SK-N-SH (cell line): ENCODE measurements at regions not wholly inside any gene's neighbourhood (a gene's known extent, or its start where the extent isn't known, plus 50 kb on each side); places are given as distances from the start of the nearest gene placed in this dataset.

Experiments
- CTCF ChIA-PET: fragments of 300-600, 350-600 bp; formaldehyde crosslinking; extraction: SDS; loops from one replicate; lab custom pipeline; 2021; lab: Yijun Ruan, JAX
- POLR2A ChIA-PET: fragments of 350-600 bp; sonication (Branson Sonifier 250); formaldehyde crosslinking; extraction: SDS; loops from one replicate; lab custom pipeline; 2020; ENCODE audit warnings: antibody characterized with exemption, inconsistent platforms; lab: Yijun Ruan, JAX
- DNase-seq: peaks from one replicate; pipeline ENCODE4 v3.0.0; 2012
- H2AFZ ChIP-seq: fragments of 200-600 bp; sonication (generic); 2 replicates; pipeline ENCODE4 v1.8.1; 2016; ENCODE audit warnings: antibody characterized with exemption, mild to moderate bottlenecking, low read depth
- H3F3A ChIP-seq: fragments of 200-600 bp; sonication (generic); replicated peaks from 2 replicates; pipeline ENCODE3; 2016; ENCODE audit warnings: antibody characterized with exemption, mild to moderate bottlenecking; ENCODE audit not compliant: insufficient read depth
- H3K27ac ChIP-seq, 2 experiments: fragments of 200-500 bp in 1 of 2; fragments of 200-600 bp in 1 of 2; sonication (Bioruptor generic) in 1 of 2; sonication (generic), shearing (Covaris generic) in 1 of 2; 2 replicates each; pipeline versions ENCODE4 v1.5.1 to v1.6.1; 2014 to 2016; ENCODE audit warnings: low read depth in 2 of 2, inconsistent platforms in 1 of 2, low read length in 1 of 2, mild to moderate bottlenecking in 1 of 2, mixed read lengths in 1 of 2
- H3K27me3 ChIP-seq: fragments of 200-600 bp; sonication (generic), shearing (Covaris generic); 2 replicates; pipeline ENCODE4 v1.6.1; 2016; ENCODE audit warnings: mixed run types; ENCODE audit not compliant: insufficient read depth
- H3K36me3 ChIP-seq, 2 experiments: fragments of 200-500 bp in 1 of 2; fragments of 200-600 bp in 1 of 2; sonication (Bioruptor generic) in 1 of 2; sonication (generic) in 1 of 2; replicated peaks in 1 of 2; 2 replicates each; pipeline versions ENCODE3 to v1.5.1; 2014 to 2016; ENCODE audit warnings: low read length in 1 of 2, mild to moderate bottlenecking in 1 of 2; ENCODE audit not compliant: insufficient read depth in 2 of 2, control insufficient read depth in 1 of 2
- H3K4me1 ChIP-seq, 2 experiments: fragments of 200-500 bp in 1 of 2; fragments of 200-600 bp in 1 of 2; sonication (Bioruptor generic) in 1 of 2; sonication (generic), shearing (Covaris generic) in 1 of 2; 2 replicates each; pipeline versions ENCODE4 v1.5.1 to v1.6.1; 2014 to 2016; ENCODE audit warnings: low read depth in 1 of 2, low read length in 1 of 2, mixed run types in 1 of 2; ENCODE audit not compliant: insufficient read depth in 2 of 2, control insufficient read depth in 1 of 2
- H3K4me2 ChIP-seq: fragments of 200-600 bp; sonication (generic), shearing (Covaris generic); 2 replicates; pipeline ENCODE4 v1.6.1; 2017; ENCODE audit warnings: mixed run types
- H3K4me3 ChIP-seq, 2 experiments: fragments of 200-500 bp in 1 of 2; fragments of 200-600 bp in 1 of 2; sonication (Bioruptor generic) in 1 of 2; sonication (generic), shearing (Covaris generic) in 1 of 2; 2 replicates each; pipeline versions ENCODE4 v1.5.1 to v1.8.1; 2014 to 2016; ENCODE audit warnings: low read depth in 2 of 2, inconsistent platforms in 1 of 2, low read length in 1 of 2, mild to moderate bottlenecking in 1 of 2, mixed read lengths in 1 of 2, moderate library complexity in 1 of 2
- H3K79me2 ChIP-seq: fragments of 200-600 bp; sonication (generic); 2 replicates; pipeline ENCODE4 v1.8.1; 2017; ENCODE audit warnings: mild to moderate bottlenecking; ENCODE audit not compliant: insufficient read depth
- H3K9ac ChIP-seq: fragments of 200-600 bp; sonication (generic); 2 replicates; pipeline ENCODE4 v1.6.1; 2017; ENCODE audit warnings: mixed run types
- H3K9me2 ChIP-seq: fragments of 200-600 bp; sonication (generic); 2 replicates; pipeline ENCODE4 v1.6.1; 2017; ENCODE audit warnings: mixed run types
- H3K9me3 ChIP-seq: fragments of 200-600 bp; sonication (generic); 2 replicates; pipeline ENCODE4 v1.6.1; 2017; ENCODE audit warnings: mixed run types, mild to moderate bottlenecking, moderate library complexity
- H4K20me1 ChIP-seq: fragments of 200-600 bp; sonication (generic); 2 replicates; pipeline ENCODE4 v1.6.1; 2017; ENCODE audit warnings: mild to moderate bottlenecking, mixed run types; ENCODE audit not compliant: insufficient read depth
- CHD2 ChIP-seq: fragments of 150-350 bp; IDR thresholded peaks from 2 replicates; pipeline ENCODE4 v1.6.1; 2018; ENCODE audit warnings: low read length; ENCODE audit not compliant: partially characterized antibody
- ELF1 ChIP-seq: IDR thresholded peaks from 2 replicates; pipeline ENCODE4 v1.4.0; 2012
- FOXJ3 ChIP-seq: sonication (generic); formaldehyde crosslinking; IDR thresholded peaks from 2 replicates; pipeline ENCODE4 v1.5.1; 2020; ENCODE audit warnings: mild to moderate bottlenecking, missing genetic modification reagents
- GATA2 ChIP-seq: sonication (generic); formaldehyde crosslinking; IDR thresholded peaks from 2 replicates; pipeline ENCODE4 v1.5.0; 2020; ENCODE audit warnings: mild to moderate bottlenecking, missing genetic modification reagents
- JUND ChIP-seq: IDR thresholded peaks from 2 replicates; pipeline ENCODE4 v1.4.0; 2012
- MXI1 ChIP-seq: IDR thresholded peaks from 2 replicates; pipeline ENCODE4 v1.6.1; 2012; ENCODE audit warnings: mild to moderate bottlenecking, low read depth, low read length, improper control_type of control experiment
- POLR2AphosphoS5 ChIP-seq: IDR thresholded peaks from 2 replicates; pipeline ENCODE4 v1.6.1; 2012; ENCODE audit warnings: low read depth, low read length
- RCOR1 ChIP-seq: fragments of 150-350 bp; IDR thresholded peaks from 2 replicates; pipeline ENCODE4 v1.6.1; 2017; ENCODE audit warnings: antibody characterized with exemption, low read length
- RXRA ChIP-seq: IDR thresholded peaks from 2 replicates; pipeline ENCODE4 v1.4.0; 2012; ENCODE audit warnings: low read depth, mild to moderate bottlenecking, borderline replicate concordance
- SIN3A ChIP-seq: IDR thresholded peaks from 2 replicates; pipeline ENCODE4 v1.6.1; 2012; ENCODE audit warnings: low read depth, mild to moderate bottlenecking, low read length, moderate library complexity, borderline replicate concordance
- TEAD4 ChIP-seq: IDR thresholded peaks from 2 replicates; pipeline ENCODE4 v1.4.0; 2012; ENCODE audit warnings: mild to moderate bottlenecking, borderline replicate concordance; ENCODE audit not compliant: insufficient read depth
- ZBTB33 ChIP-seq: IDR thresholded peaks from 2 replicates; pipeline ENCODE4 v1.4.0; 2012; ENCODE audit warnings: low read depth, borderline replicate concordance
- WGBS: methylation state at CpG from one replicate; pipeline ENCODE4 v1.1.6; 2017; ENCODE audit warnings: low lambda C conversion rate; 5-methylcytosine and 5-hydroxymethylcytosine counted together
- TF ChIP-seq, protein P1 (sequence below): fragments of 150-350 bp; IDR thresholded peaks from 2 replicates; pipeline ENCODE4 v1.6.1; 2016; ENCODE audit warnings: mild to moderate bottlenecking, low read depth, low read length
- TF ChIP-seq, protein P2 (sequence below): fragments of 150-350 bp; IDR thresholded peaks from 2 replicates; pipeline ENCODE4 v1.6.1; 2017; ENCODE audit warnings: antibody characterized with exemption, low read length, low read depth, borderline replicate concordance

- no peak overlapping the region for H3K4me2 ChIP-seq
- H3K36me3 ChIP-seq = no peaks in the 10 kb centered on the region
- POLR2A ChIA-PET = no interaction called here
- peaks cover 0 to 4% of the 10 kb centered on the region in 2 experiments; a peak in 1 of 4 replicates for H3K4me1 ChIP-seq
- no peaks in the 10 kb centered on the region for H3K79me2 ChIP-seq
- H3F3A ChIP-seq = no peaks in the 10 kb centered on the region
- no peaks in the 10 kb centered on the region for H3K9me3 ChIP-seq
- H3K9ac ChIP-seq = no peak overlapping the region
- no peak overlapping the region for H2AFZ ChIP-seq
- no peaks in the 10 kb centered on the region for H4K20me1 ChIP-seq
- H3K9me2 ChIP-seq = no peaks in the 10 kb centered on the region
- CTCF ChIA-PET = interaction anchor here (1.2 kb wide), 1 partner anchor 10 kb away, joined by 3 read pairs; no protein-coding TSS in a partner anchor
- no peak for DNase-seq
- WGBS = 62% methylated on average over 4 of the region's 4 CpGs
- no peak overlapping the region for H3K27ac ChIP-seq
- H3K4me3 ChIP-seq = no peak overlapping the region
- no peak for TF ChIP-seq GATA2 (CRISPR knock-in tag)
- no peak for TF ChIP-seq FOXJ3
- TF ChIP-seq, protein P1, sequence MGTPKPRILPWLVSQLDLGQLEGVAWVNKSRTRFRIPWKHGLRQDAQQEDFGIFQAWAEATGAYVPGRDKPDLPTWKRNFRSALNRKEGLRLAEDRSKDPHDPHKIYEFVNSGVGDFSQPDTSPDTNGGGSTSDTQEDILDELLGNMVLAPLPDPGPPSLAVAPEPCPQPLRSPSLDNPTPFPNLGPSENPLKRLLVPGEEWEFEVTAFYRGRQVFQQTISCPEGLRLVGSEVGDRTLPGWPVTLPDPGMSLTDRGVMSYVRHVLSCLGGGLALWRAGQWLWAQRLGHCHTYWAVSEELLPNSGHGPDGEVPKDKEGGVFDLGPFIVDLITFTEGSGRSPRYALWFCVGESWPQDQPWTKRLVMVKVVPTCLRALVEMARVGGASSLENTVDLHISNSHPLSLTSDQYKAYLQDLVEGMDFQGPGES = no peak
- TF ChIP-seq CHD2 = no peak
- no peak for TF ChIP-seq POLR2AphosphoS5
- TF ChIP-seq SIN3A = no peak
- no peak for TF ChIP-seq MXI1
- TF ChIP-seq TEAD4 = no peak
- TF ChIP-seq RXRA = no peak
- TF ChIP-seq, protein P2, sequence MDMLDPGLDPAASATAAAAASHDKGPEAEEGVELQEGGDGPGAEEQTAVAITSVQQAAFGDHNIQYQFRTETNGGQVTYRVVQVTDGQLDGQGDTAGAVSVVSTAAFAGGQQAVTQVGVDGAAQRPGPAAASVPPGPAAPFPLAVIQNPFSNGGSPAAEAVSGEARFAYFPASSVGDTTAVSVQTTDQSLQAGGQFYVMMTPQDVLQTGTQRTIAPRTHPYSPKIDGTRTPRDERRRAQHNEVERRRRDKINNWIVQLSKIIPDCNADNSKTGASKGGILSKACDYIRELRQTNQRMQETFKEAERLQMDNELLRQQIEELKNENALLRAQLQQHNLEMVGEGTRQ = no peak
- TF ChIP-seq RCOR1 = no peak
- no peak for TF ChIP-seq JUND
- TF ChIP-seq ELF1 = no peak
- no peaks in the 10 kb centered on the region for H3K27me3 ChIP-seq
These were observed 232.4 kb downstream of the MEIS1 start for GRCh38 chr2:66667301-66667700.

DNA sequence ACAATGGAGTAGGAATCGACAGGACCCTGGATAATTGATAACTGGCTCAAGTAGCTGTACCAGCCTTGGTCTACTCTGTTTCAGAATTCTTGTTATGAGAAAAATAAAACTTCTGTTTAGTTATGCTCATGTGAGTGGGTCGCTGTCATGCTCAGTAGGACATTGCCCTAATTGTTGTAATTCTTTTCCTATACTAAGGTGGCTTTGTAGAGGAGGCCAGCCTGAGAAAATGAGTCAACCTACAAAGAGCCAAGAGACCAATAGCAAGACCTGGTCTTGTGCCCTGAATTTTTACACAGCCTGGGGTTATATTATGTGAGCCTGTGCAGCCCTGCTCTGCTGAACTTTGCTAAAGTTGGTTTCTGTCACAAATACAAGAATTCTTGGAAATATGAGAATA is 238.4 kb downstream of the MEIS1 start:
- H3K79me2 ChIP-seq = no peaks in the 10 kb centered on the region
- H4K20me1 ChIP-seq = no peaks in the 10 kb centered on the region
- no peak overlapping the region for H3K9ac ChIP-seq
- 37% methylated on average over 2 of the region's 2 CpGs for WGBS
- TF ChIP-seq ZBTB33 (no peak), TEAD4 (no peak)
- H3K27ac ChIP-seq = no peak overlapping the region
- H3K9me2 ChIP-seq = no peaks in the 10 kb centered on the region
- no peaks in the 10 kb centered on the region; a peak in 1 of 4 replicates for H3K4me1 ChIP-seq
- ChIA-PET POLR2A (no interaction called here), CTCF (no interaction called here)
- H2AFZ ChIP-seq = no peak overlapping the region
- no peaks in the 10 kb centered on the region for H3K27me3 ChIP-seq
- H3K4me3 ChIP-seq = no peak overlapping the region
- H3K36me3 ChIP-seq = no peaks in the 10 kb centered on the region
- no peak for DNase-seq
- no peak overlapping the region for H3K4me2 ChIP-seq
- H3K9me3 ChIP-seq = no peaks in the 10 kb centered on the region
- H3F3A ChIP-seq = no peaks in the 10 kb centered on the region
